ENCODE measurements at regions not wholly inside any gene's neighbourhood (a gene's known extent, or its start where the extent isn't known, plus 50 kb on each side); places are given as distances from the start of the nearest gene placed in this dataset.

DNA sequence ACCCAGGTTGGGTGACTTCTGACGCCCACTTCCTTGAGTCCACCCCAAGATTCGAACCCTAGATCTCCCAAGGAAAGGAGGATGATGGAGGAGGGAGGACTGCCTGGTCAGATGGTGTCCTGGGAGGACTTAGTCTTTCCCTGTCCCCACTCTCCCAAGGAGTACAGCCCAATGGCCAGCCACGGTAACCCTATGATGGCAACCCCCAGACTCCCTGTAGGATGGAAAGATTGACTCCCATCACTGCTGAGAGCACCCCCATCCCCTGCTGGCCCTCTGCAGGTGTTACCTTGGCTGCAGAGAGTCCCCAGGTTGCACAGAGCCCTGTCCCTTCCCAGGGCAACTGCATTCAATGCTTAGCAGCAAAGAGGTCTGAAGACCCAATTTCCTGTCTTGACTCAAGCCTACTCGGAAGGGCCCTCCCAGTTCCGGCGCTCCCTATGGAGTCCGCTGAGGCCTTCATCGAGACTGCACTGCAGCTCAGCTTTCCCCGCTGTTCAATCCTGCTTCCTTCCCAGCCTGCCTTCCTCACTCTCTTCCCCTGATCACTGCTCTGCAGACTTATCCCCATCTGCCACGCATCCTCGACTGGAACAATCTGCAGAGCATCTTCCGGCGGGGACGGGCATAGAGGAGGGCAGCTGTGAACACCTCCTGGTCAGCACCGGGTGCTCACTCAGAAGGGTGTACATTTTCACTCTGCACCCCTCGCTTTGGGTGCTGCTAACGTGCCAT is 50.8 kb upstream of the OCM2 start:
- DNase-seq, result no peak

DNA sequence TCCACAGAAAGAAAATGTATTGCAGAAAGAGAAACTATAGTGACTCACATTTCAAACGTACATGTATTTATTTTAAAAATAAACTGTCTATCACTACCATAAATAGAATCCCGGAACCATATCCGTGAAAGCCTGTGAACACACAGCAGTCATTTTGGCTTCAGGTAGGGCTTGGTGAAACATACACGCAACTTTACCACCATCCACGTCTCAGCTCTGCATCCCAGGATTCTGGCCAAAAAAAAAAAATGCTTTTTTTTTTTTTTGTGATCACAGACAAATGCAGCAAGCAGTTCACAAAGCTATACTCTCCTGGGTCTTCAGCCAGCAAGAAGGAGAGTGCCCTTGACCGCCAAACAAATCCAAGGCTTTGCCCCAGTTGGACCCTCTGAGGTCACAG is 56.8 kb upstream of the OCM2 start:
- no peak for DNase-seq

DNA sequence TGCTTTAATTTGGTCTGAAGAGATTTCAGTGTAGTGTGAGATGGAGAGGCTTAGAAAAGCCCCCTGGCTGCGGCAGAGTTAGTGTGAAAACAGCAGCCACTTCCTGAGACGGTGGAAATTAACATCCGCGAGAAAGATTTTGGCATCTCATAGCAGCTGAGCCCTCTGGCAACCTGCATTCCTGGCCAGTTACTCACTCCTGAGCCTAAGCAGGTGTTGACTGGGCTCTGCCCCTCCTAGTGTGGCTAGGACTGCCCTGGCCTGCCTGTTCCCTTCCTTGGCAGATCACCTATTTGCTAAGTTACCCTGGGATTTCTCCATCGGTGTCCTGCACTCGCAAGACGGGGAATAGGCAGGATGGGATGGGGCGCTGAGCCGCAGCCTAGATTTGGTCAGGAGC is 57.6 kb upstream of the LMTK2 start:
- no peak for DNase-seq

DNA sequence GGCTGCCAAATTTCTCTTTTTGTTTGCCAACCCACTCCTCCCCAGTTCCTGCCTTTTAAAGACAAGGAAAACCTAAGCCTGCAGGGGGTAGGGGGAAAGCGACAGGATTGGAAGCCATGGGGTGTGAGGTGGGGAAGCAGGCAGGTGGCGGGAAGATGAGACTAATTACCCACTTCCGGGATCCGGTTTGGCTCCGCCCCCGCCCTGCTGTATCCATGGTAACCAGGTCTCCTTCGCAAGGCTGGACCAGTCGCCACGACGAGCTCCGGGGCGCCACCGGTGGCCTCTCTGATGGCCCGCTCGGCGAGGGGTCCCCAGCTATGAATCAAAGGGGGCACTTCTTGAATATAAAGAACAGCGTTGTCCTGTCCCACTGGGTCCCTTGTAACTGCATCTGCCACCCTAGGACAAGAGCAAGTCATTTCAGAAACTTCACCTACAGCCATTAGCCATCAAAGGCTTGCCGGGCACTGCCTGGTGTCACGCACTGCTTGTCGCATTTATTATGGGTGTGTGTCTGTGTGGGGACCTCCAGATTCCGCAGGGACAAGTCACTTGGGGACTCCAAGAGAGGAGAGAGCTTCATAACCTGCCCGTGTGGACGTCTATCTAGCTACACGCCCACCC is 55.4 kb upstream of the LMTK2 start:
- peak; percentile 34 to 52 for DNase-seq

DNA sequence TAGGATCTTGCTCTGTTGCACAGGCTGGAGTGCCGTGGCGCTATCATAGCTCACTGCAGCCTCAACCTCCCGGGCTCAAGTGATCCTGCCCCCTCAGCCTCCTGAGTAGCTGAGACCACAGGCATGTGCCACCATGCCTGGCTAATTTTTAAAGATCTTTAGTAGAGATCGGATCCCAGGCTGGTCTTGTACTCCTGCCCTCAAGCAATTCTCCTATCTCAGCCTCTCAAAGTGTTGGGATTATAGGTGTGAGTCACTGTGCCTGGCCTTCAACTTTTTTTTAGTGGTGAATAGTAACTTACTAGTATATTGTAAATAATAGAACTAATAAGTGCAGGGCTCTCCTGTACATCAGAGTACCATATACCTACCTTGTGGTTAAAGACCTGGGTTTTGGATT is 52.1 kb upstream of the LMTK2 start:
- no peak for DNase-seq

DNA sequence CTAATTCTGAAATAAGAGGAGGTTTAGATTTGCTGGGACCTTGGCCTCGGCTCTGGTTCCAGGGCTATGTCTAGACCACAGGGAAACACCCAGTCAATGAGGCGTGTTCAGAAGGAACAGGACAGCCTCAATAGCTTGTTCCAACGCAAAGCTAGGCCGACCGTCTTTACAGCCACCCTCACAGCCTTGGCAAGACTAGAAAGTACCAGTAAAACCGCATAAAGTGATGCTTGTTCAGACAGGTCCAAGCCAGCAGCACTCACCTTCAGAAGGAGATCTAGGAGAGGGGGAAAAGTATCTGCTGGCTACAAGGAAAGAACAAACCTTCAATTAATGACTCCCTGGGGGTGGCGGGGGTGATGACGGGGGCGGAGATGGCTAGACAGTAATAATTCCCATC is 50.1 kb upstream of the LMTK2 start:
- DNase-seq, result no peak

All from CD4-positive, alpha-beta T cell treated with Interleukin-4 for 1 hour (primary cell).